HFF-Myc (cell line): ENCODE measurements at regions not wholly inside any gene's neighbourhood (a gene's known extent, or its start where the extent isn't known, plus 50 kb on each side); places are given as distances from the start of the nearest gene placed in this dataset.

Source experiments
- DNase-seq: peaks from one replicate; pipeline ENCODE4 v3.0.0-alpha.2; 2011; ENCODE audit warnings: low read depth; ENCODE audit errors: extremely low read depth
- H3K4me3 ChIP-seq: replicated peaks from 2 replicates; pipeline ENCODE4 v1.5.1; 2011; ENCODE audit warnings: low read depth, mild to moderate bottlenecking, control low read depth, low read length
- TF ChIP-seq, protein P1 (sequence below): IDR thresholded peaks from 2 replicates; pipeline ENCODE4 v1.5.1; 2012; ENCODE audit warnings: mild to moderate bottlenecking, low read depth, low read length, control low read depth; ENCODE audit errors: missing control alignments

DNA sequence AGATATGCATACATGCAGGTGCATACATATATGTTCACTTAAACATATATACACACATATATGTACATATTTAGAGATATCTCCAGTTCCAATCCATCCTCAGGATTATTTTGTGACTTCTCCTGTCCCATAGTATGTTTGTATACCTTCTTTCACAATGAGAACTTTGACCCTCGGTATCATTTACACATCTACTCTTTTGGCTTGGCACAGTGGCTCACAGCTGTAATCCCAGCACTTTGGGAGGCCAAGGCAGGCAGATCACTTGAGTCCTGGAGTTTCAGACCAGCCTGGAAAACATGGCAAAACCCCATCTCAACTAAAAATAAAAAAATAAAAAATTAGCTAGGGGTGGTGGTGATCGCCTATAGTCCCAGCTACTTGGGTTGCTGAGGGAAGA lies 148.1 kb upstream of the CCL2 start:
- H3K4me3 ChIP-seq, result no peak overlapping the region
- TF ChIP-seq, protein P1, sequence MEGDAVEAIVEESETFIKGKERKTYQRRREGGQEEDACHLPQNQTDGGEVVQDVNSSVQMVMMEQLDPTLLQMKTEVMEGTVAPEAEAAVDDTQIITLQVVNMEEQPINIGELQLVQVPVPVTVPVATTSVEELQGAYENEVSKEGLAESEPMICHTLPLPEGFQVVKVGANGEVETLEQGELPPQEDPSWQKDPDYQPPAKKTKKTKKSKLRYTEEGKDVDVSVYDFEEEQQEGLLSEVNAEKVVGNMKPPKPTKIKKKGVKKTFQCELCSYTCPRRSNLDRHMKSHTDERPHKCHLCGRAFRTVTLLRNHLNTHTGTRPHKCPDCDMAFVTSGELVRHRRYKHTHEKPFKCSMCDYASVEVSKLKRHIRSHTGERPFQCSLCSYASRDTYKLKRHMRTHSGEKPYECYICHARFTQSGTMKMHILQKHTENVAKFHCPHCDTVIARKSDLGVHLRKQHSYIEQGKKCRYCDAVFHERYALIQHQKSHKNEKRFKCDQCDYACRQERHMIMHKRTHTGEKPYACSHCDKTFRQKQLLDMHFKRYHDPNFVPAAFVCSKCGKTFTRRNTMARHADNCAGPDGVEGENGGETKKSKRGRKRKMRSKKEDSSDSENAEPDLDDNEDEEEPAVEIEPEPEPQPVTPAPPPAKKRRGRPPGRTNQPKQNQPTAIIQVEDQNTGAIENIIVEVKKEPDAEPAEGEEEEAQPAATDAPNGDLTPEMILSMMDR, result no peak
- no peak for DNase-seq

DNA sequence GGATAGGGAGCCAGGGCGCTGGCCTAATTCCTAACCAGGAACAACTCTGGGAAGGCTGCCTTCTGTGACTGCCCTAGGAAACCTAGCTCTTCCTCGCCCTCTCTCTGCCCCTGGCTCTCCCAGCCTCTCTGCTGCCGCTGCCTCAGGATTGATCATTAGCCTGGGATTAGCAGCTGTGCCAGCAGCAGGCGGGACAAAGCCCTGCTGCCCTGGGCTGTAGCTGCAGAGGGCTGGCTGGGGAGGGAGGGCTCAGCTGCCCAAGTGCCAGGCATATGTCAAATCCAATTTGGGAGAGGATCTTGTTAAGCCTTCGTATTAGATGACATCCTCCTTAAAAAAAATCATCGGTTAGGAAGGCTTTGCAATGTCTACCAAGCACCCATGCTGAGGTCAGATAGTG lies 144.8 kb upstream of the CCL2 start:
- no peak overlapping the region for H3K4me3 ChIP-seq
- no peak for DNase-seq
- TF ChIP-seq, protein P1, result no peak

DNA sequence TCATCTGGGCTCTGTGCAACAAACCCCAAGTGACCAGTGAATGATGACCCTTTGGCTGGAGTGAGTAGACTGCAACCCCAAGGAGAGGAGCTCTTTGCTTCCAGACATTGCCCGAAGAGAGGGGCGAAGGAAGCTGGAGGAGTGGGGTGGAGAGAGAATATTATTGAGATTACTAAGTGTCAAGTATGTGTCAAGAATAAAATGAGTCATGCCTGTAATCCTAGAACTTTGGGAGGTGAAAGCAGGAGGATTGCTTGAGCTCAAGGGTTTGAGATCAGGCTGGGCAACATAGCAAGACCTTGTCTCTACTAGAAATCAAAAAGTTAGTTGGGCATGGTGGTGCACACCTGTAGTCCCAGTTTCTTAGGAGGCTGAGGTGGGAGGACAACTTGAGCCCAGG lies 142.0 kb upstream of the CCL2 start:
- DNase-seq, result no peak
- TF ChIP-seq, protein P1, result no peak
- no peak overlapping the region for H3K4me3 ChIP-seq

DNA sequence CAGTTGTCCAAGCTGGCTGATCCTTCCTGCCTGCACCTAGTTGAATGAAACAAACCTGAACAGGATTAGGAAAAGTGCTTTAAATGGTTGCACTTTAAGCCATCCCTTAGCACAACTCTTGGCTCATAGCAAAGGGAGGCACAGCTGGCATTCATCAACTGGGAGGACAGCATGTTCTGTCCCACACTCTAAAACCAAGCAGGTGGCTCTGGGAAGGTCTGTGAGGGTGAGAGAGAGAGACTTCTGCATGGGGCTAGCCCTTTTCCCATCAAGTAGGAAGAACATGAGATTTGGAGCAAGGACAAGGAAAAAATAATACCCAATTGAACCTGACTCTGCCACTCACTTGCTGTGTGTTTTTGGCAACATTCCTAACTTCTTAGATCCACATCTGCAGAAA lies 140.9 kb upstream of the CCL2 start:
- DNase-seq, result no peak
- TF ChIP-seq, protein P1, result no peak
- no peak overlapping the region for H3K4me3 ChIP-seq

DNA sequence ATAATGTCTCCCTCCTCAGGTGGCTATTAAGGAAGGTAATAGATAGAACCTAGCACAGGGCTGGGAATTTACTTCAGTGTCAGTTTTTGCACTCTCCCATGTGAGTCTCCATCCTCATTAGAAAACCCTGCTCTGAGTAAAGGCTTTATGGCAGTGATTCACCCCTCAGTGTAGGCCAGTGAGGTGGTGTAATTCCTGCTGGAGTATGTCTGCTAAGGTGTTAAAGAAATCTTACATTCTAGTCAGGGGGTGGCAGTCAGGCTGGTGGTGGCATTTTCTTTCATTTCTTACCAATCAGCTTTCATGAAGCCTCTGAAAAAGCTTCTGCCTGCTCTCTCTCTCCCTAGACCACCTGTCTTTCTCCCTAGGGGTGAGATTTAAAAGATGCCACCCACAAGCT lies 138.8 kb upstream of the CCL2 start:
- TF ChIP-seq, protein P1, result no peak
- no peak for DNase-seq
- no peak overlapping the region for H3K4me3 ChIP-seq

DNA sequence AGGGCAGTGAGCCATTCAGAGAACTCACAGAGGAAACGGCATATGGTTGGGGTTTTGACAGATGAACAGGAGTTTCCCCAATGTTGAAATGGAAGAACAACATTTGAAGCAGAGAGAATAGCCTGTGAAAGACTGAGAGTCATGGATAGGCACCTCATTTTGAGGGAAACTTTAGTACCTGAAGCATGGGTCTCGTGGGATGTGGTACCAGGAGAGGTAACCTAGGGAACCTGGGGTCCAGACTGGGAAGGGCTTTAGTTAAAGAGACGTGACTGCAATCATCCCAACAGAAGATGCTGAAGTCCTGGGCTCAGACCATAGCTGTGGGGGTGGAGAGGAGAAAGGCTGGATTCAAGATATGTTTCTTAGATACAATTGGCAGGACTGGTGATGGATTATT lies 137.8 kb upstream of the CCL2 start:
- no peak overlapping the region for H3K4me3 ChIP-seq
- TF ChIP-seq, protein P1, result no peak
- no peak for DNase-seq

DNA sequence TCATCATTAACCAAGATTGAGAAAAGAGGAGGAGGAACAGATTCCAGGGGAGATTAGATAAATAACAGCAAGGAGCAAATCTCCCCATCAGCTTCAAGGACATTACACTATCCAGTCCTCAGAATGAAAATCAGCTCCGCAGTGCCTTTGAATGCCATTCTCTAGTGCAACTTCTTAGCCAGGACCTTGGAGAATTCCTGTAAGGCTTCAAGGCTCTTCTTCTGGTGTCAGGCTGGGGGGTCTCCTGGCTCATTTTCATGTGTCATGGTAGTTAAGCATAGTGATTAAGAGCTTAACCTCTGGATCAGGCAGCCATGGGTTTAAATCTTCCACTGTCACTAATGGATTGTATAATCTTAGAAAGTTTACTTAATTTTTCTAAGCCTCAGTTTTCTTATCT lies 137.3 kb upstream of the CCL2 start:
- no peak overlapping the region for H3K4me3 ChIP-seq
- DNase-seq, result no peak
- TF ChIP-seq, protein P1, result no peak
